ENCODE measurements at regions not wholly inside any gene's neighbourhood (a gene's known extent, or its start where the extent isn't known, plus 50 kb on each side); places are given as distances from the start of the nearest gene placed in this dataset.
A peak's percentile ranks its signal among the peaks of the same experiment; 100 is the strongest.

GRCh38 chr15:47998619-47999019 is 122.2 kb upstream of the SLC24A5 start:
- DNase-seq = no peak

- no peak for DNase-seq
Measured at GRCh38 chr15:48001393-48002039, 119.3 kb upstream of the SLC24A5 start.

DNA sequence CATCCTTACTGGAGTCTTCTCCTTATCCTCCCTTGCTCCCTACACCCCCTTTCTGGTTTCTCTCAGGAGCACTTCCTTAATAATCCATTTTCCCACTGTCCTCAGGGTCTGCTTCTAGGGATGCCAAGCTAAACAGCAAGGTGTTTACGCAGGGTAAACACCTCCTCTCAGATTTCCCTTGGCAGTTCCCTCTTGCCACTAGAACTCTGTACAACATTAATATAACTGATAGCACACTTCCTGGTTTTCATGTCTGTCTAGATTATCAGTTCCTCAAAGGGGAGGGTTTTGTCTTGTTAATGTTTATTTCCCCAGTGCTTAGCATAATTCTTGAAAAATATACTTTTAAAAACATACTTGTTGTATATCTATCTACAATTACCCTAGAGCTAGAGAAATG is 118.0 kb upstream of the SLC24A5 start:
- DNase-seq = no peak

GRCh38 chr15:48003441-48003840 is 117.3 kb upstream of the SLC24A5 start:
- DNase-seq = no peak

DNA sequence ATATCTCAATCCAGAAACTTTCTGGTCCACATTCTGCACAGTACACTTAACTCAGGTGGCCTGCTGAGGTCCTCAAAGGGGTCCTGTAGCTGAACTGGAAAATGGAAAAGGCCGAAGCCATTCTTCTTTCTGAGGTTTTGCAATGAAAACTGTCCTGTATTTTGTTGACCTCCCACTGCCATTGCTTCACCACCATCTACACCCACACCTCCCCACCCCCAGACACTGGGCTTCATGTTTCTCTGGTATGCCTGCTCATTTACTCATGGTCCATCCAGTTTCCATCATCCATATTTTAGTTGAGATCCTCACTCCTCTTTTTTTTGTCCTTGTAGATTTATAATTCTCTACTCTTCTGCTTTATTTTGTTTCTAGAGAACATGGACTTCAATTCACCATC is 115.7 kb upstream of the SLC24A5 start:
- no peak for DNase-seq

DNA sequence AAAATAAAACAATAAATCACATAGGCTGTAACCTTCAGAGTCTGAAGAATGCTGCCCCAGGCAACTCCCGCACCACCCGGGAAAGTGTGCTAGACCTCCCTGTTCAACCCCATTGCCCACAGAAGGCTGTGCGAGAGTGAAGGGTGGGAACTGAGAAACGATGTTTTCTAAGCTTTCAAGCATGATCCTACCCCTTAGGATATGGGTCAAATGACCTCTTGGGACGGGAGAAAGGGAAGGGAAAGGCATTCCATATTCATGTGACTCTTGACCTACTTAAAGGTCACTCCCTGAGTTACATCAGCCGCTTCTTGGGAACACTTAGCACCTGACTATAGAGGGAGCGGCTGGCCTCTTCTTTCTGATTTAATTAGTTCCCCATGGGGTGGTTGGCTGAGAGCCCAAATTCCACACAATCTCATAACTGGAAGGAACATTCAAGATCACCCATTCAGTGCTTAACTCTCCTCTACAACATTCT is 114.7 kb upstream of the SLC24A5 start:
- no peak for DNase-seq

DNA sequence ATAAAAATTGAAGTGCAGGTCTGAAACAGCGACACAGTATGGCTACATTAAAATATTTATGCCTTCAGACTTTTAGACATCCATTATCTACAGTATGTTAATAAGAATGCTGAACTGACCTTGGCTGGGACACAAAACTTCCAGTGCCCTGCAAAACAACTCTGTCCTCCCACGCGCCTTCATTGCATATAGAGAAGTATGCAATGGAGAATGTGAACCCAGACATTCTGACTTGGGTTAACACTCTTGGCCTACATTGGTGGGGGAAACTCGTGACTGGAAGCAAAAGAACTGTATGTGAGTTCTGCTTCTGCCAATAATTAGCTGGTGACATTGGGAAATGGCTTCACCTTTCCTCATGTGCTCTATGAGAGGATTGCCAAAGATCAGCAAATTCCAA is 110.5 kb upstream of the SLC24A5 start:
- DNase-seq = no peak

GRCh38 chr15:48012191-48012590 is 108.6 kb upstream of the SLC24A5 start:
- no peak for DNase-seq

DNA sequence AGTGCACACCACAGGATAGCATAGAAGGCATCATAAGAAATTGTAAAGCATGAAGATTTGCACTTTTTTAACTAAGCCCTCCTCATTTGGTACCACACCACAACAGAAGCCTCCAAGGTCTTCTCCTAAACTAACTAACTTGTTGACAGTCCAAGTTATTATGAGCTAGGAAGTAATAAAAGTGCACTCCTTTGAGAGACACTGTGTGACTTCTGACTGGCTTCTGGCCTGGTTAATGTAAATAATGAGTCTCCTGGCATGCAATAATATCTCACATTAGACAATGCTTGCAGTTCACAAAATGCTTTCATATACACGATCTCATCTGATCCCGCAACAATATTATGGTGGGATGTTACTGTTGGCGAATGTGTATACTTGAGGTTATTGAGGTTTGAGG is 103.9 kb upstream of the SLC24A5 start:
- DNase-seq = no peak

GRCh38 chr15:48017747-48018146 is 103.0 kb upstream of the SLC24A5 start:
- no peak for DNase-seq

DNA sequence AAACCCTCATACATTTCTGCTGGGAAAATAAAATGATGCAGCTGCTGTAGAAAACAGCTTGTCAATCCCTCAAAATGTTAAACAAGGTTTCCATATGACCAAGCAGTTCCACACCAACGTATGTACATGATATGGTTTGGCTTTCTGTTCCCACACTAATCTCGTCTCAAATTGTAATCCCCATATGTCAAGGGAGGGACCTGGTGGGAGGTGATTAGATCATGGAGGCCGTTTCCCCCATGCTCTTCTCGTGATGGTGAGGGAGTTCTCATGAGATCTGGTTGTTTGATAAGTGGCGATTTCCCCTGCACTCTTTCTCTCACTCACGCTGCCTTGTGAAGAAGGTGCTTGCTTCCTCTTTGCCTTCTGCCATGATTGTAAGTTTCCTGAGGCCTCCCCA is 100.6 kb upstream of the SLC24A5 start:
- DNase-seq = no peak

DNA sequence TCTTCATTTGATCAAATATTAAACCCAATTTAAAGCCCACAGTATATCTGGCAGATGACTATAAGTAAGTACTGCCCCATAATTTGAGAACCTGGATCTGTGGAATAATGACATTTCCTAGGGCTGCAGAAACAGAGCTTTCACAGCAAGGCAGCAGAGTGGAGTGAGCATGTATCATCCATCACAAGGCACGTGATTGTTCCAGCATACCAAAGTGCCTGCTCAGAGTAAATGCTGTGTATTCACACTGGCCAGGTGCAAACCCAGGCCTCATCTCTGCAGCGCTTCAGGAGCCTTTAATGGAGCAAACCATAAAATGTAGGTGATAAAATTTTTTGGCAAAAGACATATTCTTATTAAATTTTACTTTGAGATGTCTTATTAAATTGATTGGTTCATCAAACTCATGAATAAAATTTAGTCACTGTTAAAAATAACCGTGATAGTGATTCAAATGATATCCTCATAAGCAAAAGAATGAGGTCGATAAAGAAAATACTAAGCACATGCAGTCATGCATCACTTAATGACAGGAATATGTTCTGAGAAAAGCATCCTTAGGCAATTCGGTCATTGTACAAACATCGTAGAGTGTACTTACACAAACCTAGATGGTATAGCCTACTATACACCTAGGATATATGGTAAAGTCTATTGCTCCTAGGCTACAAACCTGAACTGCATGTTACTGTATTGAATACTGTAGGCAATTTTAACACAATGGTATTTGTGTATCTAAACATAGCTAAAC is 99.3 kb upstream of the SLC24A5 start:
- no peak for DNase-seq

- DNase-seq = no peak
Measured at GRCh38 chr15:48025118-48025517, 95.7 kb upstream of the SLC24A5 start.

DNA sequence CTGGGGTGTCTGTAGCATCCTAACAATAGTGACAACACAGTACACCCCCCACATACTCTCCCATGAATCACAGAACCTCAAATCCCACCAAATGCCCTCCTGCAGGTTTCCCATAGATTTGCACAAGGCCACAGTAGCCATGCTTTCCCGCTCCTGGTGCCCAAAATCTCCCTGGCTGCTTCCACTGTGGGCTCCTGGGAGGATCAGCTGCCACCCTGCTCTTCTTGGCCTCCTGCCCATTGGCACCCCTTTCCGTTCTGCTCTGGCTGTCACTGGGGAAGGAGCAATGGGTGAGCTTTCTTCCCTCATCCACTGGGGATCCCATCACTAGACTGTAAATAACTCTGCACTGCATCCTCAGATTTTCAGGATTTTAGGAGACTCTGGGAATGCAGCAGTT is 92.1 kb upstream of the SLC24A5 start:
- DNase-seq = no peak

GRCh38 chr15:48029642-48030041 is 91.1 kb upstream of the SLC24A5 start:
- peak; percentile 52 for DNase-seq

DNA sequence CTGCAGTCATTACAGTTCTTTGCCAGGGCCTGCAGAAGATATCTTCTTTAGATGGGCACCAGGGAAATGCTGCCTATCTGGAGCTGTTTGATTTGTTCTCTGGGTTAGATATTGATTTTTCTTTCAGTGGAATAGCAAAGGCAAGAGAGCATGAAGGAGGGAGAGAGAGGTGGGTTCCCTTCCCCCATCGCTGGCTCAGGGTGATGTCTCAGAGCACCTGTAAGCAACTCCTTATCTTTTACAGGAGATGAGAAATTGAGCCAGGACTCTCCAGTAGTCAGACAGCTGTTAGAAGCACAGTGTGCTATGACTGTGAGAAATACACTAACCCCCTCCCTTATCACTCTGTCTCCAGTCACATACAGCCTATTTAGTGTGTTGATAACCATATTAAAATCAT is 89.3 kb upstream of the SLC24A5 start:
- DNase-seq = no peak

DNA sequence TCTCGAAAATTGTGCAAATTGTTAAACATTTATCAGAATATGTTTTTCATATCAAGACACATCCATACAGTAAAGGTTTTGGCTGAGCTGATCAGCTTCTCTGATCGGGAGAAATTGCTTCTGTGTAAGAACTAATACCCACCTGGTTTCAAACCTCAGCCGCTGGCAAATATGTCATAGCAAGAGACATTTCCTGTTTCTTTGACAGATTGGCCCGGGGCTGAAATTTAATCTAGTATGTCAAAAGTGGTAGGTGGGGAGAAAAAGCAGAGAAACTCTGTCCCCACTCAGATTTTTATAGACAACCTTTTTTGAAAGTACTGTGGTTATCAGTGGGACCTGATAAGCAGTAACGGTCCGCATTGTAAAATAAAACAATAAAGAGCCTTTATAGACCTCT is 88.8 kb upstream of the SLC24A5 start:
- no peak for DNase-seq

- no peak for DNase-seq
Measured at GRCh38 chr15:48032911-48033310, 87.9 kb upstream of the SLC24A5 start.

DNA sequence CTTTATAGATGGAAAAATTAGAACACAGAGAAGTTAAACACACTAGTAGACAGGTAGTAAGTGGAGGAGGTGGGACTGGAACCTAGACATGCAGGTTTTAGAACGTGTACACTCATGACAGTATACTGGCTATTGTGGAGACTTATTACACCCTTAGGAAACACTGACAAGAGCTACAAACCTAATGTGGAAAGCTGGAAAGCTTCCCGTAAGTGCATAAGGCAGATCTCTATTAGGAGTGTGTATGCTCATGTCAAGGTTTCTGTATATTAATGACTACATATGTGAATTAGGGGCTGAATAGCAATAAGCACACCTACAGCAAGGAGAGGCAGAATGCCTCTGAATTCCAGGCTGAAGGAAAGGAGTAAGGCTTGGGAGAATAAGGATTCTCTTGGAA is 82.6 kb upstream of the SLC24A5 start:
- DNase-seq = no peak

DNA sequence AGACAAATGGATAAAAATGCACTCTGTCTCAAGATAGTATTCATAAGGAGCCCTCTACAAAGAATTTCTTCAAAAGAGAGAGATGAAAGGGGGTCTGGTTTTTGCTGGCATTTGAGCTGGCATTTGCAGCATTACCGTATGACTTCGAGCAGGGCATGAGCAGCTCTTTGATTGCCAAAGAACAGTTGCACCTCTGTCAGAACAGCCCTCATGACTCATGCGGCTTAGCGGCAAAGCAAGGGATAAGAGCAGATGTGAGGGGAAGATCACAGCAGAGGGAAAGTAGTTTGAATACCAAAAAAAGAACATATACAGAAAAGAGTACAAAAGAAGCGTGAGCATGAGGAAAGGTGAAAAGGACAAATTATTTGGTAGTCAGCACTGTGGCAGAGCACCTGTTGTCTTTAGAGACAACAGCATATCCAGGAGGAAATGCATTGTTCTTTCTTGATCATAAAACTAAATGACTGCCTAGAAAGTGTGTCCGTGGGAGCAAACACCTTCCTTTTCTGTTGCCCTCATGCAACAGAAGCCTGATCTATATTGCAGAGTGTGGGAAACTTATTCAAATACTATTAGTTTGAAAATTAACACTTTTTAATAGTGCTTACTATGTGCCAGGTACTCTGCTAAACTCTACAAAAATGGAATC is 80.5 kb upstream of the SLC24A5 start:
- DNase-seq = no peak

GRCh38 chr15:48041454-48041853 is 79.3 kb upstream of the SLC24A5 start:
- DNase-seq = no peak

GRCh38 chr15:48046813-48047438 is 73.9 kb upstream of the SLC24A5 start:
- no peak for DNase-seq

DNA sequence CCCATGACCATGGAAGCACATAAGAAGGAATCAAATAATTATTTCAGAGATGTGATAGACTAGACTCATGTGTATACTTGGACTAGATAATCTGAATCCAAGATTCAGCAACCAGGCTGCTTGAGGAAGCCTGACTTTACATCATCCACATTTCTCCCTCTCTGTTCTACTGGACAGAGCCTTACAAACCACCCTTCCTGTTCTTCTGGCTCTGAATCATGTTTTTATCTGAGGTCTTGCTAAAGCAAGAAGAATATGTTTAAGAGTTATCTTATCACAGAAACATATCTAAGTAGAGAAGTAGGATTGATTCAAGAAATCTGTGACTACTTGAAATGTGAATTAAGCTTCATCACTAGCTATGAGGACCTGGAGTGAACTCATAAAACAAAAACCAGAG is 71.1 kb upstream of the SLC24A5 start:
- DNase-seq = no peak

GRCh38 chr15:48052946-48053345 is 67.8 kb upstream of the SLC24A5 start:
- DNase-seq = no peak

Measured in right forelimb (tissue), 1 donor.